ENCODE measurements at regions not wholly inside any gene's neighbourhood (a gene's known extent, or its start where the extent isn't known, plus 50 kb on each side); places are given as distances from the start of the nearest gene placed in this dataset.

DNA sequence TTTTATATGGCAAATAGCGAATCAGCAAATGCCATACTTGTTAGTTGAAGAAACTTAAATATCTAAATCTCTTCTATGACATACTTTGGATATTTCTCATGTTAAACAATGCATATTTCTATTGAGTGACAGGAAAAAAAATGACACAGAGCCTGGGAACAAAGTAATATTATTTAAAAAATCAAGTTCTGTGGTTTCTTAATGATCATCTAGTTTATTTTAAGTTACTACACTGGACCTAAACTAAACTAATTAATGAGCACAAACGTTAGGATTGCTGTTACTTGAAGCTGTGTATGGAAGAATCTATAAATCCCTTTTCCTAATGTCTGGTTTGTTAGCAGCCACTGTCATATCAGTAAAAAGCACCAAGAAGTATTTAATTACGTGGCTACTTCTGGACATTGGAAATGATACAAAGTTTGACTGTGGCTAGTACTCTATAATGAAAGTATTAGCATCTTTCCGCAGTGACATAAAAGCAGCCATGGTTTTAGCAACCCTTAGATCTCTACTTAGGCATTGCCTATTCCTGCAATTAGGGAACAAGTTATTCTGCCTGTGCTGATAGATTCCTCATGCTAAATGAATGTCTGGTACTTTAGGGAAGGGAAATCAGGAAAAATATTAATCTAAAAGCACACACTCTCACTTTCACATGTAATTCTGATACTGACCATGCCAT is 981.7 kb upstream of the B3GALT2 start:
- TF ChIP-seq, protein P1, sequence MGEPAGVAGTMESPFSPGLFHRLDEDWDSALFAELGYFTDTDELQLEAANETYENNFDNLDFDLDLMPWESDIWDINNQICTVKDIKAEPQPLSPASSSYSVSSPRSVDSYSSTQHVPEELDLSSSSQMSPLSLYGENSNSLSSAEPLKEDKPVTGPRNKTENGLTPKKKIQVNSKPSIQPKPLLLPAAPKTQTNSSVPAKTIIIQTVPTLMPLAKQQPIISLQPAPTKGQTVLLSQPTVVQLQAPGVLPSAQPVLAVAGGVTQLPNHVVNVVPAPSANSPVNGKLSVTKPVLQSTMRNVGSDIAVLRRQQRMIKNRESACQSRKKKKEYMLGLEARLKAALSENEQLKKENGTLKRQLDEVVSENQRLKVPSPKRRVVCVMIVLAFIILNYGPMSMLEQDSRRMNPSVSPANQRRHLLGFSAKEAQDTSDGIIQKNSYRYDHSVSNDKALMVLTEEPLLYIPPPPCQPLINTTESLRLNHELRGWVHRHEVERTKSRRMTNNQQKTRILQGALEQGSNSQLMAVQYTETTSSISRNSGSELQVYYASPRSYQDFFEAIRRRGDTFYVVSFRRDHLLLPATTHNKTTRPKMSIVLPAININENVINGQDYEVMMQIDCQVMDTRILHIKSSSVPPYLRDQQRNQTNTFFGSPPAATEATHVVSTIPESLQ (CRISPR knock-in tag; IDR thresholded peaks at IDR 0.05): no peak
- no peak for TF ChIP-seq BHLHE40 (IDR thresholded peaks at IDR 0.05; ENCODE audit: low read length)
- TF ChIP-seq ZNF584 (CRISPR knock-in tag; IDR thresholded peaks at IDR 0.05; ENCODE audit: low read depth): no peak
- TF ChIP-seq, protein P2, sequence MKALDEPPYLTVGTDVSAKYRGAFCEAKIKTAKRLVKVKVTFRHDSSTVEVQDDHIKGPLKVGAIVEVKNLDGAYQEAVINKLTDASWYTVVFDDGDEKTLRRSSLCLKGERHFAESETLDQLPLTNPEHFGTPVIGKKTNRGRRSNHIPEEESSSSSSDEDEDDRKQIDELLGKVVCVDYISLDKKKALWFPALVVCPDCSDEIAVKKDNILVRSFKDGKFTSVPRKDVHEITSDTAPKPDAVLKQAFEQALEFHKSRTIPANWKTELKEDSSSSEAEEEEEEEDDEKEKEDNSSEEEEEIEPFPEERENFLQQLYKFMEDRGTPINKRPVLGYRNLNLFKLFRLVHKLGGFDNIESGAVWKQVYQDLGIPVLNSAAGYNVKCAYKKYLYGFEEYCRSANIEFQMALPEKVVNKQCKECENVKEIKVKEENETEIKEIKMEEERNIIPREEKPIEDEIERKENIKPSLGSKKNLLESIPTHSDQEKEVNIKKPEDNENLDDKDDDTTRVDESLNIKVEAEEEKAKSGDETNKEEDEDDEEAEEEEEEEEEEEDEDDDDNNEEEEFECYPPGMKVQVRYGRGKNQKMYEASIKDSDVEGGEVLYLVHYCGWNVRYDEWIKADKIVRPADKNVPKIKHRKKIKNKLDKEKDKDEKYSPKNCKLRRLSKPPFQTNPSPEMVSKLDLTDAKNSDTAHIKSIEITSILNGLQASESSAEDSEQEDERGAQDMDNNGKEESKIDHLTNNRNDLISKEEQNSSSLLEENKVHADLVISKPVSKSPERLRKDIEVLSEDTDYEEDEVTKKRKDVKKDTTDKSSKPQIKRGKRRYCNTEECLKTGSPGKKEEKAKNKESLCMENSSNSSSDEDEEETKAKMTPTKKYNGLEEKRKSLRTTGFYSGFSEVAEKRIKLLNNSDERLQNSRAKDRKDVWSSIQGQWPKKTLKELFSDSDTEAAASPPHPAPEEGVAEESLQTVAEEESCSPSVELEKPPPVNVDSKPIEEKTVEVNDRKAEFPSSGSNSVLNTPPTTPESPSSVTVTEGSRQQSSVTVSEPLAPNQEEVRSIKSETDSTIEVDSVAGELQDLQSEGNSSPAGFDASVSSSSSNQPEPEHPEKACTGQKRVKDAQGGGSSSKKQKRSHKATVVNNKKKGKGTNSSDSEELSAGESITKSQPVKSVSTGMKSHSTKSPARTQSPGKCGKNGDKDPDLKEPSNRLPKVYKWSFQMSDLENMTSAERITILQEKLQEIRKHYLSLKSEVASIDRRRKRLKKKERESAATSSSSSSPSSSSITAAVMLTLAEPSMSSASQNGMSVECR (CRISPR knock-in tag; IDR thresholded peaks at IDR 0.05): no peak
- TF ChIP-seq, protein P3, sequence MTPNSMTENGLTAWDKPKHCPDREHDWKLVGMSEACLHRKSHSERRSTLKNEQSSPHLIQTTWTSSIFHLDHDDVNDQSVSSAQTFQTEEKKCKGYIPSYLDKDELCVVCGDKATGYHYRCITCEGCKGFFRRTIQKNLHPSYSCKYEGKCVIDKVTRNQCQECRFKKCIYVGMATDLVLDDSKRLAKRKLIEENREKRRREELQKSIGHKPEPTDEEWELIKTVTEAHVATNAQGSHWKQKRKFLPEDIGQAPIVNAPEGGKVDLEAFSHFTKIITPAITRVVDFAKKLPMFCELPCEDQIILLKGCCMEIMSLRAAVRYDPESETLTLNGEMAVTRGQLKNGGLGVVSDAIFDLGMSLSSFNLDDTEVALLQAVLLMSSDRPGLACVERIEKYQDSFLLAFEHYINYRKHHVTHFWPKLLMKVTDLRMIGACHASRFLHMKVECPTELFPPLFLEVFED (CRISPR knock-in tag; conservative IDR thresholded peaks at IDR 0.05): no peak
- no peak for TF ChIP-seq CEBPB (tag; IDR thresholded peaks at IDR 0.05)
- TF ChIP-seq, protein P4, sequence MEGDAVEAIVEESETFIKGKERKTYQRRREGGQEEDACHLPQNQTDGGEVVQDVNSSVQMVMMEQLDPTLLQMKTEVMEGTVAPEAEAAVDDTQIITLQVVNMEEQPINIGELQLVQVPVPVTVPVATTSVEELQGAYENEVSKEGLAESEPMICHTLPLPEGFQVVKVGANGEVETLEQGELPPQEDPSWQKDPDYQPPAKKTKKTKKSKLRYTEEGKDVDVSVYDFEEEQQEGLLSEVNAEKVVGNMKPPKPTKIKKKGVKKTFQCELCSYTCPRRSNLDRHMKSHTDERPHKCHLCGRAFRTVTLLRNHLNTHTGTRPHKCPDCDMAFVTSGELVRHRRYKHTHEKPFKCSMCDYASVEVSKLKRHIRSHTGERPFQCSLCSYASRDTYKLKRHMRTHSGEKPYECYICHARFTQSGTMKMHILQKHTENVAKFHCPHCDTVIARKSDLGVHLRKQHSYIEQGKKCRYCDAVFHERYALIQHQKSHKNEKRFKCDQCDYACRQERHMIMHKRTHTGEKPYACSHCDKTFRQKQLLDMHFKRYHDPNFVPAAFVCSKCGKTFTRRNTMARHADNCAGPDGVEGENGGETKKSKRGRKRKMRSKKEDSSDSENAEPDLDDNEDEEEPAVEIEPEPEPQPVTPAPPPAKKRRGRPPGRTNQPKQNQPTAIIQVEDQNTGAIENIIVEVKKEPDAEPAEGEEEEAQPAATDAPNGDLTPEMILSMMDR (IDR thresholded peaks at IDR 0.05 in 2 of 3, conservative IDR thresholded peaks at IDR 0.05 in 1 of 3; ENCODE audit: insufficient read depth in 2 of 3, low read depth in 1 of 3, low read length in 3 of 3): no peak
- TF ChIP-seq ATF1 (CRISPR knock-in tag; IDR thresholded peaks at IDR 0.05): no peak
- TF ChIP-seq ATF1 (tag; IDR thresholded peaks at IDR 0.05): no peak
- TF ChIP-seq BRCA1 (IDR thresholded peaks at IDR 0.05): no peak
- TF ChIP-seq BRCA1 (CRISPR knock-in tag; IDR thresholded peaks at IDR 0.05): no peak
- TF ChIP-seq RFX1 (IDR thresholded peaks at IDR 0.05): no peak
- TF ChIP-seq, protein P5, sequence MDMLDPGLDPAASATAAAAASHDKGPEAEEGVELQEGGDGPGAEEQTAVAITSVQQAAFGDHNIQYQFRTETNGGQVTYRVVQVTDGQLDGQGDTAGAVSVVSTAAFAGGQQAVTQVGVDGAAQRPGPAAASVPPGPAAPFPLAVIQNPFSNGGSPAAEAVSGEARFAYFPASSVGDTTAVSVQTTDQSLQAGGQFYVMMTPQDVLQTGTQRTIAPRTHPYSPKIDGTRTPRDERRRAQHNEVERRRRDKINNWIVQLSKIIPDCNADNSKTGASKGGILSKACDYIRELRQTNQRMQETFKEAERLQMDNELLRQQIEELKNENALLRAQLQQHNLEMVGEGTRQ (CRISPR knock-in tag; IDR thresholded peaks at IDR 0.05): no peak
- no peak for TF ChIP-seq SPI1 (IDR thresholded peaks at IDR 0.05; ENCODE audit: borderline replicate concordance, low read depth, low read length)
- no peak for TF ChIP-seq MAFK (IDR thresholded peaks at IDR 0.05; ENCODE audit: low read length)
- no peak for TF ChIP-seq NR2F6 (CRISPR knock-in tag; IDR thresholded peaks at IDR 0.05)

Data from K562 (cell line).